ENCODE measurements at regions not wholly inside any gene's neighbourhood (a gene's known extent, or its start where the extent isn't known, plus 50 kb on each side); places are given as distances from the start of the nearest gene placed in this dataset.

GRCh38 chr6:44681761-44682160, 294.3 kb downstream of the CDC5L start:
- Histone ChIP-seq H3K4me2 (ENCODE audit: low read length) (no peak overlapping the region), H3K27me3 (ENCODE audit: insufficient read depth, low read depth, low read length) (no peaks in the 10 kb centered on the region), H3K36me3 (ENCODE audit: insufficient read depth, low read length) (no peaks in the 10 kb centered on the region), H3K4me3 (ENCODE audit: low read length) (no peak overlapping the region), H3K9me2 (ENCODE audit: insufficient read depth, low read length) (no peaks in the 10 kb centered on the region), H4K20me1 (ENCODE audit: insufficient read depth) (no peaks in the 10 kb centered on the region), H3K79me2 (replicated peaks; ENCODE audit: insufficient read depth, low read length) (no peaks in the 10 kb centered on the region), H3F3A (ENCODE audit: insufficient read depth, low read length, poor library complexity, severe bottlenecking) (no peaks in the 10 kb centered on the region), H3K9me3 (ENCODE audit: low read length) (no peaks in the 10 kb centered on the region), H2AFZ (ENCODE audit: low read depth, low read length) (no peak overlapping the region), H3K9ac (ENCODE audit: low read length) (no peak overlapping the region), H3K27ac (ENCODE audit: low read length) (no peak overlapping the region)
- TF ChIP-seq POLR2AphosphoS5 (IDR thresholded peaks at IDR 0.05) (no peak), EP300 (conservative IDR thresholded peaks at IDR 0.05; ENCODE audit: poor library complexity, severe bottlenecking) (no peak), MXI1 (conservative IDR thresholded peaks at IDR 0.05; ENCODE audit: poor library complexity, severe bottlenecking) (no peak), SMC3 (conservative IDR thresholded peaks at IDR 0.05; ENCODE audit: poor library complexity) (no peak), RAD21 (conservative IDR thresholded peaks at IDR 0.05) (no peak), EZH2 (IDR thresholded peaks at IDR 0.05; ENCODE audit: borderline replicate concordance, insufficient read depth, low read length, poor library complexity, severe bottlenecking) (no peak), TAF1 (IDR thresholded peaks at IDR 0.05; ENCODE audit: low read depth) (no peak)
- TF ChIP-seq, protein P1, sequence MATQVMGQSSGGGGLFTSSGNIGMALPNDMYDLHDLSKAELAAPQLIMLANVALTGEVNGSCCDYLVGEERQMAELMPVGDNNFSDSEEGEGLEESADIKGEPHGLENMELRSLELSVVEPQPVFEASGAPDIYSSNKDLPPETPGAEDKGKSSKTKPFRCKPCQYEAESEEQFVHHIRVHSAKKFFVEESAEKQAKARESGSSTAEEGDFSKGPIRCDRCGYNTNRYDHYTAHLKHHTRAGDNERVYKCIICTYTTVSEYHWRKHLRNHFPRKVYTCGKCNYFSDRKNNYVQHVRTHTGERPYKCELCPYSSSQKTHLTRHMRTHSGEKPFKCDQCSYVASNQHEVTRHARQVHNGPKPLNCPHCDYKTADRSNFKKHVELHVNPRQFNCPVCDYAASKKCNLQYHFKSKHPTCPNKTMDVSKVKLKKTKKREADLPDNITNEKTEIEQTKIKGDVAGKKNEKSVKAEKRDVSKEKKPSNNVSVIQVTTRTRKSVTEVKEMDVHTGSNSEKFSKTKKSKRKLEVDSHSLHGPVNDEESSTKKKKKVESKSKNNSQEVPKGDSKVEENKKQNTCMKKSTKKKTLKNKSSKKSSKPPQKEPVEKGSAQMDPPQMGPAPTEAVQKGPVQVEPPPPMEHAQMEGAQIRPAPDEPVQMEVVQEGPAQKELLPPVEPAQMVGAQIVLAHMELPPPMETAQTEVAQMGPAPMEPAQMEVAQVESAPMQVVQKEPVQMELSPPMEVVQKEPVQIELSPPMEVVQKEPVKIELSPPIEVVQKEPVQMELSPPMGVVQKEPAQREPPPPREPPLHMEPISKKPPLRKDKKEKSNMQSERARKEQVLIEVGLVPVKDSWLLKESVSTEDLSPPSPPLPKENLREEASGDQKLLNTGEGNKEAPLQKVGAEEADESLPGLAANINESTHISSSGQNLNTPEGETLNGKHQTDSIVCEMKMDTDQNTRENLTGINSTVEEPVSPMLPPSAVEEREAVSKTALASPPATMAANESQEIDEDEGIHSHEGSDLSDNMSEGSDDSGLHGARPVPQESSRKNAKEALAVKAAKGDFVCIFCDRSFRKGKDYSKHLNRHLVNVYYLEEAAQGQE (IDR thresholded peaks at IDR 0.05; ENCODE audit: borderline replicate concordance): no peak
- TF ChIP-seq, protein P2, sequence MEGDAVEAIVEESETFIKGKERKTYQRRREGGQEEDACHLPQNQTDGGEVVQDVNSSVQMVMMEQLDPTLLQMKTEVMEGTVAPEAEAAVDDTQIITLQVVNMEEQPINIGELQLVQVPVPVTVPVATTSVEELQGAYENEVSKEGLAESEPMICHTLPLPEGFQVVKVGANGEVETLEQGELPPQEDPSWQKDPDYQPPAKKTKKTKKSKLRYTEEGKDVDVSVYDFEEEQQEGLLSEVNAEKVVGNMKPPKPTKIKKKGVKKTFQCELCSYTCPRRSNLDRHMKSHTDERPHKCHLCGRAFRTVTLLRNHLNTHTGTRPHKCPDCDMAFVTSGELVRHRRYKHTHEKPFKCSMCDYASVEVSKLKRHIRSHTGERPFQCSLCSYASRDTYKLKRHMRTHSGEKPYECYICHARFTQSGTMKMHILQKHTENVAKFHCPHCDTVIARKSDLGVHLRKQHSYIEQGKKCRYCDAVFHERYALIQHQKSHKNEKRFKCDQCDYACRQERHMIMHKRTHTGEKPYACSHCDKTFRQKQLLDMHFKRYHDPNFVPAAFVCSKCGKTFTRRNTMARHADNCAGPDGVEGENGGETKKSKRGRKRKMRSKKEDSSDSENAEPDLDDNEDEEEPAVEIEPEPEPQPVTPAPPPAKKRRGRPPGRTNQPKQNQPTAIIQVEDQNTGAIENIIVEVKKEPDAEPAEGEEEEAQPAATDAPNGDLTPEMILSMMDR (IDR thresholded peaks at IDR 0.05; ENCODE audit: poor library complexity, severe bottlenecking): no peak

- H3K9me3 ChIP-seq (ENCODE audit: low read length): no peaks in the 10 kb centered on the region
- no peak overlapping the region for H3K9ac ChIP-seq (ENCODE audit: low read length)
- TF ChIP-seq, protein P2 (IDR thresholded peaks at IDR 0.05; ENCODE audit: poor library complexity, severe bottlenecking): no peak
- TF ChIP-seq MXI1 (conservative IDR thresholded peaks at IDR 0.05; ENCODE audit: poor library complexity, severe bottlenecking) (no peak), RAD21 (conservative IDR thresholded peaks at IDR 0.05) (no peak), SMC3 (conservative IDR thresholded peaks at IDR 0.05; ENCODE audit: poor library complexity) (no peak), EP300 (conservative IDR thresholded peaks at IDR 0.05; ENCODE audit: poor library complexity, severe bottlenecking) (no peak), EZH2 (IDR thresholded peaks at IDR 0.05; ENCODE audit: borderline replicate concordance, insufficient read depth, low read length, poor library complexity, severe bottlenecking) (no peak), POLR2AphosphoS5 (IDR thresholded peaks at IDR 0.05) (no peak), TAF1 (IDR thresholded peaks at IDR 0.05; ENCODE audit: low read depth) (no peak)
- TF ChIP-seq, protein P1 (IDR thresholded peaks at IDR 0.05; ENCODE audit: borderline replicate concordance): no peak
- no peaks in the 10 kb centered on the region for H3K36me3 ChIP-seq (ENCODE audit: insufficient read depth, low read length)
- H3K4me3 ChIP-seq (ENCODE audit: low read length): no peak overlapping the region
- H4K20me1 ChIP-seq (ENCODE audit: insufficient read depth): no peaks in the 10 kb centered on the region
- no peaks in the 10 kb centered on the region for H3K79me2 ChIP-seq (replicated peaks; ENCODE audit: insufficient read depth, low read length)
- H3K27ac ChIP-seq (ENCODE audit: low read length): no peak overlapping the region
- H2AFZ ChIP-seq (ENCODE audit: low read depth, low read length): no peak overlapping the region
- H3K9me2 ChIP-seq (ENCODE audit: insufficient read depth, low read length): no peaks in the 10 kb centered on the region
- no peak overlapping the region for H3K4me2 ChIP-seq (ENCODE audit: low read length)
- no peaks in the 10 kb centered on the region for H3K27me3 ChIP-seq (ENCODE audit: insufficient read depth, low read depth, low read length)
- no peaks in the 10 kb centered on the region for H3F3A ChIP-seq (ENCODE audit: insufficient read depth, low read length, poor library complexity, severe bottlenecking)
Measured at GRCh38 chr6:44682280-44682679, 294.8 kb downstream of the CDC5L start.

Data from neural cell (in vitro differentiated cells).